H1 (cell line): ENCODE measurements at regions not wholly inside any gene's neighbourhood (a gene's known extent, or its start where the extent isn't known, plus 50 kb on each side); places are given as distances from the start of the nearest gene placed in this dataset.

Experiments
- BACH1 ChIP-seq: IDR thresholded peaks from 2 replicates; pipeline ENCODE4 v1.6.1; 2012; ENCODE audit warnings: low read length, improper control_type of control experiment
- CBX8 ChIP-seq: fragments of 300-800, 300-1000 bp; sonication (generic); IDR thresholded peaks from 2 replicates; pipeline ENCODE4 v1.7.1; 2016; ENCODE audit warnings: low read depth, low read length, borderline replicate concordance
- CHD7 ChIP-seq: fragments of 300-600 bp; sonication (generic); IDR thresholded peaks from 2 replicates; pipeline ENCODE4 v1.7.1; 2012; ENCODE audit warnings: low read length, moderate library complexity, mild to moderate bottlenecking, inconsistent platforms; ENCODE audit not compliant: insufficient replicate concordance
- KDM4A ChIP-seq: IDR thresholded peaks from one replicate; pipeline ENCODE4 v1.7.1; 2012; ENCODE audit warnings: low read depth, mild to moderate bottlenecking, moderate library complexity, low read length, inconsistent platforms; ENCODE audit not compliant: severe bottlenecking
- ZNF274 ChIP-seq: IDR thresholded peaks from 2 replicates; pipeline ENCODE4 v1.7.0; 2012; ENCODE audit warnings: low read length, borderline replicate concordance; ENCODE audit errors: extremely low read depth

GRCh38 chr10:32197423-32197822 is 141.2 kb upstream of the KIF5B start (continued):
- TF ChIP-seq CHD7 (no peak), KDM4A (no peak), BACH1 (no peak), CBX8 (no peak), ZNF274 (no peak)
